ENCODE measurements at regions not wholly inside any gene's neighbourhood (a gene's known extent, or its start where the extent isn't known, plus 50 kb on each side); places are given as distances from the start of the nearest gene placed in this dataset.

GRCh38 chr18:73476031-73476430 is 608.2 kb upstream of the NETO1 start:
- TF ChIP-seq, protein P1, sequence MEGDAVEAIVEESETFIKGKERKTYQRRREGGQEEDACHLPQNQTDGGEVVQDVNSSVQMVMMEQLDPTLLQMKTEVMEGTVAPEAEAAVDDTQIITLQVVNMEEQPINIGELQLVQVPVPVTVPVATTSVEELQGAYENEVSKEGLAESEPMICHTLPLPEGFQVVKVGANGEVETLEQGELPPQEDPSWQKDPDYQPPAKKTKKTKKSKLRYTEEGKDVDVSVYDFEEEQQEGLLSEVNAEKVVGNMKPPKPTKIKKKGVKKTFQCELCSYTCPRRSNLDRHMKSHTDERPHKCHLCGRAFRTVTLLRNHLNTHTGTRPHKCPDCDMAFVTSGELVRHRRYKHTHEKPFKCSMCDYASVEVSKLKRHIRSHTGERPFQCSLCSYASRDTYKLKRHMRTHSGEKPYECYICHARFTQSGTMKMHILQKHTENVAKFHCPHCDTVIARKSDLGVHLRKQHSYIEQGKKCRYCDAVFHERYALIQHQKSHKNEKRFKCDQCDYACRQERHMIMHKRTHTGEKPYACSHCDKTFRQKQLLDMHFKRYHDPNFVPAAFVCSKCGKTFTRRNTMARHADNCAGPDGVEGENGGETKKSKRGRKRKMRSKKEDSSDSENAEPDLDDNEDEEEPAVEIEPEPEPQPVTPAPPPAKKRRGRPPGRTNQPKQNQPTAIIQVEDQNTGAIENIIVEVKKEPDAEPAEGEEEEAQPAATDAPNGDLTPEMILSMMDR (IDR thresholded peaks at IDR 0.05): no peak
- no peak for TF ChIP-seq POLR2A (IDR thresholded peaks at IDR 0.05)
